Gastrocnemius medialis (tissue), 4 donors: ENCODE measurements at regions not wholly inside any gene's neighbourhood (a gene's known extent, or its start where the extent isn't known, plus 50 kb on each side); places are given as distances from the start of the nearest gene placed in this dataset.

Source experiments
- POLR2A ChIP-seq, 2 donors: fragments of 450-650 bp; IDR thresholded peaks; one replicate each; pipeline ENCODE4 v1.6.1; 2017; ENCODE audit warnings: antibody characterized with exemption in 2 of 2, mild to moderate bottlenecking in 2 of 2, moderate library complexity in 2 of 2
- TF ChIP-seq, protein P1 (sequence below), 5 experiments: fragments of 450-650 bp in 3 of 5; fragments of 200-600 bp in 2 of 5; sonication (generic) in 2 of 5; IDR thresholded peaks in 4 of 5; conservative IDR thresholded peaks in 1 of 5; 1 replicate in 4 of 5; 2 replicates in 1 of 5; pipeline ENCODE4 v1.5.1; 2016 to 2019; ENCODE audit warnings: antibody characterized with exemption in 5 of 5, mild to moderate bottlenecking in 3 of 5, moderate library complexity in 3 of 5

DNA sequence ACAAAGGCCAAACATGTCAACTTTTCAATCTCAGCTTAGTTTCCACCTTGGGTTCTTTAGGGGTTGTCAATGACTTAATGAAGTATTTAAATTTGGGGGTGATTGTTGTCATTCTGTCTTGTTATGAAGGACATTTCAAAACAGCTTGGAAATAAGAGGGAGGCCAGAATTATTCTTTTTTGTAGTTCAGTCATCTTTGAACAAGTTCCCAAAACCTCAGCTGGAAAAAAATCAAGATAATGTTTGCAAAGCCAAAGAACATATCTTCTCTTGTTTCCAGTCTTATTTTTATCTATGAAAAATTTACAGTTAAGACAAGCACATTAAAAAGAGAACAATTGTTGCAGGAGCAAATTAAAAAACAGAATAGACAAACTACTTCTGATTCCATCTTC is 612.8 kb downstream of the INSC start:
- TF ChIP-seq, protein P1, sequence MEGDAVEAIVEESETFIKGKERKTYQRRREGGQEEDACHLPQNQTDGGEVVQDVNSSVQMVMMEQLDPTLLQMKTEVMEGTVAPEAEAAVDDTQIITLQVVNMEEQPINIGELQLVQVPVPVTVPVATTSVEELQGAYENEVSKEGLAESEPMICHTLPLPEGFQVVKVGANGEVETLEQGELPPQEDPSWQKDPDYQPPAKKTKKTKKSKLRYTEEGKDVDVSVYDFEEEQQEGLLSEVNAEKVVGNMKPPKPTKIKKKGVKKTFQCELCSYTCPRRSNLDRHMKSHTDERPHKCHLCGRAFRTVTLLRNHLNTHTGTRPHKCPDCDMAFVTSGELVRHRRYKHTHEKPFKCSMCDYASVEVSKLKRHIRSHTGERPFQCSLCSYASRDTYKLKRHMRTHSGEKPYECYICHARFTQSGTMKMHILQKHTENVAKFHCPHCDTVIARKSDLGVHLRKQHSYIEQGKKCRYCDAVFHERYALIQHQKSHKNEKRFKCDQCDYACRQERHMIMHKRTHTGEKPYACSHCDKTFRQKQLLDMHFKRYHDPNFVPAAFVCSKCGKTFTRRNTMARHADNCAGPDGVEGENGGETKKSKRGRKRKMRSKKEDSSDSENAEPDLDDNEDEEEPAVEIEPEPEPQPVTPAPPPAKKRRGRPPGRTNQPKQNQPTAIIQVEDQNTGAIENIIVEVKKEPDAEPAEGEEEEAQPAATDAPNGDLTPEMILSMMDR (IDR thresholded peaks at IDR 0.05 in 4 of 5, conservative IDR thresholded peaks at IDR 0.05 in 1 of 5): no peak
- no peak for TF ChIP-seq POLR2A (IDR thresholded peaks at IDR 0.05)
